GM19372 (cell line): ENCODE measurements at regions not wholly inside any gene's neighbourhood (a gene's known extent, or its start where the extent isn't known, plus 50 kb on each side); places are given as distances from the start of the nearest gene placed in this dataset.
"Not testable (repeated sequence)": the region's sequence is repeated elsewhere in the genome, so short reads cannot be mapped to it uniquely, and the experiment has no call there.

Experiments
- ATAC-seq: cut with Tn5 transposase; IDR thresholded peaks from one replicate; pipeline ENCODE4 v1.9.1; 2021; ENCODE audit warnings: mild to moderate bottlenecking, low read depth, moderate library complexity; ENCODE audit not compliant: unreplicated experiment

DNA sequence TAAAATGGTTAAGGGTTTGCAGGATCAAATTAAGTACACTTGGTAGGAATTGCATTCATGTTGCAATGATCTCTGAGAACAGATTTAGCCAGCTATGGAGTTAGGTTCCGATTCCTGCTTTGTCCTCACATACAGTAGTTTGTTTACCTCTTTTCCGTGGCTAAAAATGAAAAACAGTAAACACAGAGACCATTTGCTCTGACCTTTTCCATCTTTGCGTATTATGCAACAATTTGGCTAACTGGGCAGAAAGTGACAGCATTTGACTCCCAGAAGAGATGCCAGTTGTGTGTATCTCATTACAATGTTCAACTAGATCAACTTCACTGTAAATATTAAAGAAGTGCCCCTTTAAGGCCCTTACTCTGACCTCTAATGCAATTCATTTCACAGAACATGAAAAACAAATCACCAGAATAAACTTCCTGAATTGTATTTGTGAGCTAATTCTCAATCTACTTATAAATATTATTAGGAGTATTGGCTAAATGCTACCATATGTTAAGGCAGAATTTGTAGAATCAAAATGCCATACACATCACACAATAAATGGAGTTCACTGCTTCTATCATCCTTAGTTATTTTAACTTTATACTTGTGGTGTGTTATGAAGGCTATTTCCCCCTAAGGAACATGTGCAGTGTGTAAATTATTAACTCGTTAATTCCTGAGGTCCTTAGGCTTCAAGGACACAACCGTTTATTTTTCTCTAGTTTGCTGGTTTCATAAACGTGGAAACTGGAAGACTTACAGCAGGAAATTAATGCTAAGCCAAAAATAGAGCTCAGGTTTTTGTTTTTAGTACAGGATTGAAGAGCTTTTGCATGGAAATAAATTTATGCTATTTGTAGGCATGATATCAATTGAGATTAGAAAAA, 380.7 kb upstream of the CITED2 start:
- no peak for ATAC-seq

- ATAC-seq = no peak
These were observed 378.9 kb upstream of the CITED2 start for GRCh38 chr6:139753198-139753861.

DNA sequence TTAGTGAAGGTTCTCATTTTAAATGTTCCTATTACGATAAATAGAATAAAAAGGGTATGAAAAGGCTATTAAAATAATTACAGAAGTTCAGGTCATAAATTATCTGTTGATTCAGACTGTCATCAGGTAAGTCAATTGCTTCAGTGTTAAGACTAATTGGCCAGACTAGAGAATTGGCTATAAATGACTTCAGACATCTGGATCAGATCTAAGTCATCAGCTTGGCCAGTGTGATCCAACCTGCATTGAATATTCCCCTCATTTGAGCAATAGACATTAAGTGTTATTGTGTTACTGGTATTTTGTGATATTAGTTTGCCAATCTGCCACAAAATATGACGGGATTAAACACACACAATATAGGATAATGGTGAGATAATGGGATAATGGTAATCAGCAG, 377.6 kb upstream of the CITED2 start:
- no peak for ATAC-seq

GRCh38 chr6:139751179-139751578, 376.7 kb upstream of the CITED2 start:
- ATAC-seq = no peak

- no peak for ATAC-seq
These were observed 374.1 kb upstream of the CITED2 start for GRCh38 chr6:139748353-139749146.

- no peak for ATAC-seq
These were observed 372.7 kb upstream of the CITED2 start for GRCh38 chr6:139747154-139747553.

DNA sequence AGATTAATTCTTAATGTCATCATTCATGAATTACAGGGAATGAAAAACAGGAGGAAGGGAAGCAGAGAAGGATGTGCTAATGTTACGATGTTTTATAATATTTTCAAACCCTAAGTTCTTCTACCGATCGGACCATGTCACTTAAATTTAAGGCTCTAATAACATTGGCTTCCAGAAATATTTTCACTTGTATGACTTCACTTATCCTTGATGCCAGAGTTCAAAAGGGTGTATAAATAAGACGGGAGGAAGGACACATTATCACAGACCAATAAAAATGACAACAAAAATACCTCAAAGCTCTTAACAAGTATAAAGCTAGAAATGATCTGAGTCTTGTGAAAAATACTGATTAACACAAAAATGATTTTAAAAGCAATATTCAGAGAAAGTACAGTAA, 370.4 kb upstream of the CITED2 start:
- ATAC-seq = no peak

GRCh38 chr6:139743664-139744437, 369.4 kb upstream of the CITED2 start:
- ATAC-seq = no peak

- ATAC-seq = no peak
These were observed 368.2 kb upstream of the CITED2 start for GRCh38 chr6:139742671-139743070.

GRCh38 chr6:139738801-139739455, 364.5 kb upstream of the CITED2 start:
- no peak for ATAC-seq

GRCh38 chr6:139736325-139736906, 362.0 kb upstream of the CITED2 start:
- ATAC-seq = no peak

- no peak for ATAC-seq
These were observed 358.0 kb upstream of the CITED2 start for GRCh38 chr6:139732451-139732850.

DNA sequence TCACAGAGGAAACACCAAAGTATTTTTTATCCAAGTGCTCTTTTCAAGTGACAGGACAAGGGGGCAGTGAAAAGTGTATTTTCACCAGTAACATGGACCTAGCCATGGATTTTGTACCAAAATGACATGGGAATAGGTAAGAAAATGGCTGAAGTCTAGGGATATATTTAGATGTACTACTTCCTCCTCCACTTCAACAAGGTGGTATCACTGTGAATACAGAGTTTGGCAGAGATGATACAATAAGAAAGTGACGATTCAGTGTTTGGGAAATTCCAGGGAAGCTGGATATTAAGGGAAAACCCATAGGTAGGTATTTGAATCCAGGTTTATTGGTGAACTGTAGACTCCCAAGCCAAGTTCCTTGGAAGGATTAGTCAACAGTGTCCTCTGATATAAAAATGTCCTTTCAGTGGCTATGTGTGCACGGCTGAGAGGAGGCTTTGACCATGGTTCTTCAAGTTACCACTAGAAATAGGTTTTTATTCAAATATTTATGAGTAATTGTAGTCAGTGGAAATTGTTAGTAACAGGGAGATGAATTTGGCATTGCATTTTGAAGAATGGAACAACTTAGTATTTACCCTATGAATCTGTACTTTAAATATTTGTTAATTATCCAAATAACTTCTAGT, 356.0 kb upstream of the CITED2 start:
- ATAC-seq = no peak

DNA sequence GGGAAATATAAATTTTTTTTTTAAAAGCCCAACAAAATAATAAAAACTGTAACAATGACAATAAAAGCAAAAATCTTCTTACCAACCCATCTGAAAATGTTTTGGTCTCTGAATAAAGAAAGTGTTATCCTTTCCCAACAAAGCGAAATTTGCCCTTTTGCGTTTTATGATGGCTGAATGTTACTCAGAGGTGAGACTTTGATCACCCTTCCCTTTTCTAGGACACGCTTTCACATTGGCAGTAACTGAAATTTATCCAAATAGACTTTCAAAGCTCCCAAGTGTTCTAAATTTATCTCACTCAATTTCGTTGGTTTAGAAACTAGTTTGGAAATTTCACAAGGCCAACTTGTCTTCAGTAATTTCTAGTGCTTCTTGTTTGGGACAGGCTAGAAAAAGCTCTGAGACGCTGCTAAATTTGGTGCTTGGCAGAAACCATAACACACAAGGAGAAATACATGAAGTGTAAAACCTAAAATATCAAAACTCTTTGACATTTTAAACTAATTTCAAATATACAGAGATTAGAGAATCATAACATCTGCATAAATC, 354.5 kb upstream of the CITED2 start:
- no peak for ATAC-seq

DNA sequence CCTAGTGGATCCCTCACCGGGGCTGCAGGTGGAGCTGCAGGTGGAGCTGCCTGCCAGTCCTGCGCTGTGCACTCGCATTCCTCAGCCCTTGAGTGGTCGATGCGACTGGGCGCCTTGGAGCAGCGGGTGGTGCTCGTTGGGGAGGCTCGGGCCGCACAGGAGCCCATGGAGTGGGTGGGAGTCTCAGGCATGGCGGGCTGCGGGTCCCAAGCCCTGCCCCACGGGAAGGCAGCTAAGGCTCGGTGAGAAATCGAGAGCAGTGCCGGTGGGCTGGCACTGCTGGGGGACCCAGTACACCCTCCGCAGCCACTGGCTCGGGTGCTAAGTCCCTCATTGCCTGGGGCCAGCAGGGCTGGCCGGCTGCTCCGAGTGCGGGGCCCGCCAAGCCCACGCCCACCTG, 351.8 kb upstream of the CITED2 start:
- not testable (repeated sequence) for ATAC-seq

DNA sequence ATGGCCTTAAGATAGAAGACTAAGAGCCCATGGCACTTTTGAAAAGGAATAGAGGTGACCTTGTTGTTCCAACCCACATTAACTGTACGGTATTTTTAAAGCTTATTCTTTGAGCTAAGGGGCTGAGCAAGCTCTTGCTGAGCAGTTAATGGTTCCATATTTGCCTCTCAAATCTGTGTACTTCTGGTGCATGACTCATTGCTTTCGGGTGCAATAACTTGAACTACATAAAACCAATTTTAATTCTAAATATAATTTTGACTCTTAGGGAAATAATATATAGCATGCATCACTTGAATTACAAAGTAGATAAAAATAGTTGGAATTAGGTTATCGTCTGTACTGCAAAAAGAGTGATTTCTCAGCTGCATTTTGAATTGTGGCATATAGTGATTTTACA, 348.1 kb upstream of the CITED2 start:
- ATAC-seq = no peak

- ATAC-seq = no peak
These were observed 347.5 kb upstream of the CITED2 start for GRCh38 chr6:139721954-139722353.

- no peak for ATAC-seq
These were observed 339.6 kb upstream of the CITED2 start for GRCh38 chr6:139713900-139714506.
